ENCODE measurements at regions not wholly inside any gene's neighbourhood (a gene's known extent, or its start where the extent isn't known, plus 50 kb on each side); places are given as distances from the start of the nearest gene placed in this dataset.

DNA sequence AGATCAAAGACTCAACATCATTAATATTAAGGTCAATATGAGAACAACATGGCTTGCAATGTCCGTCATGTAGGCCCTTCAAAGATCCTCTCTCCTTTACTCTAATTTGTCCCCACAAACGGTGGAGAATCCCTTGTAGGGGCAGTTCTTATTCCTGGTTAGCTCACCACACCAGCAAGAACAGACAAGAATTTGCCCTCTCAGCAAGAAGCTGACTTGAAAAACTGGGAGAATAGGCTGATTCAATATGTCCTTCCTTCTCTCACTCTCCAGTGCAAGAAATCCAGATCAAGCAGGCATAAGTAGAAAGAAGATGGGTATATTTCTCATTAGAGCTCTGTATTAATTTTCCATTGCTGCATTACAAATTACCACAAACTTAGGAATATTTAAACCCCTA, 704.2 kb upstream of the SLIT2 start:
- TF ChIP-seq, protein P1, sequence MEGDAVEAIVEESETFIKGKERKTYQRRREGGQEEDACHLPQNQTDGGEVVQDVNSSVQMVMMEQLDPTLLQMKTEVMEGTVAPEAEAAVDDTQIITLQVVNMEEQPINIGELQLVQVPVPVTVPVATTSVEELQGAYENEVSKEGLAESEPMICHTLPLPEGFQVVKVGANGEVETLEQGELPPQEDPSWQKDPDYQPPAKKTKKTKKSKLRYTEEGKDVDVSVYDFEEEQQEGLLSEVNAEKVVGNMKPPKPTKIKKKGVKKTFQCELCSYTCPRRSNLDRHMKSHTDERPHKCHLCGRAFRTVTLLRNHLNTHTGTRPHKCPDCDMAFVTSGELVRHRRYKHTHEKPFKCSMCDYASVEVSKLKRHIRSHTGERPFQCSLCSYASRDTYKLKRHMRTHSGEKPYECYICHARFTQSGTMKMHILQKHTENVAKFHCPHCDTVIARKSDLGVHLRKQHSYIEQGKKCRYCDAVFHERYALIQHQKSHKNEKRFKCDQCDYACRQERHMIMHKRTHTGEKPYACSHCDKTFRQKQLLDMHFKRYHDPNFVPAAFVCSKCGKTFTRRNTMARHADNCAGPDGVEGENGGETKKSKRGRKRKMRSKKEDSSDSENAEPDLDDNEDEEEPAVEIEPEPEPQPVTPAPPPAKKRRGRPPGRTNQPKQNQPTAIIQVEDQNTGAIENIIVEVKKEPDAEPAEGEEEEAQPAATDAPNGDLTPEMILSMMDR (IDR thresholded peaks at IDR 0.05; ENCODE audit: insufficient read depth, low read length, poor library complexity, severe bottlenecking) = no peak
- TF ChIP-seq EZH2phosphoT487 (conservative IDR thresholded peaks at IDR 0.05; ENCODE audit: low read length) = no peak

Data from SU-DHL-6 (cell line).